ENCODE measurements at regions not wholly inside any gene's neighbourhood (a gene's known extent, or its start where the extent isn't known, plus 50 kb on each side); places are given as distances from the start of the nearest gene placed in this dataset.

DNA sequence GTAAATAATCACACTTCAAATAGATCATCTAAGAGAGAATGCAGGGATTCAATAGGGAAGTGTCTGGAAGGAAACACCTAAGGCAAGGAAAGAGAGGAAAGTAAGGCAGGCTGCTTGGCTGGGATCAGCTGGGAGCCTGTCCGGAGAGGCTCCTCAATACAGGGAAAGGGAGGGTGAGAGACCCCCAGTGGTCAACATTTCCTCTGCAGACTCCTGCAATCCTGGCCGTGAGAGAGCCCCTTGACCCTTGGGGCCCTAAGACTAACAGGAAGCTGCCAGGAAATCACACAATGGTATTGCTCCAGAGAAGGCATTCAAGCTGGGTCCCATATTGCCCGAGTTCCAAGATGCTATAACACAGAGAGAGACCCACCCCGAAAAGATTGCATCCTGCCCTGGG lies 549.4 kb downstream of the NYAP2 start:
- no peak overlapping the region for H3K9ac ChIP-seq (ENCODE audit: low read depth, low read length)
- H3K36me3 ChIP-seq (ENCODE audit: control insufficient read depth, insufficient read depth, low read length), result no peaks in the 10 kb centered on the region
- no peak overlapping the region for H3K4me3 ChIP-seq (ENCODE audit: low read depth, low read length)
- H3K9me3 ChIP-seq (ENCODE audit: control insufficient read depth, insufficient read depth, low read length), result no peaks in the 10 kb centered on the region
- H3K27me3 ChIP-seq (ENCODE audit: control insufficient read depth, insufficient read depth, low read length), result no peaks in the 10 kb centered on the region
- no peaks in the 10 kb centered on the region for H3K4me1 ChIP-seq (ENCODE audit: control insufficient read depth, insufficient read depth, low read length)

GRCh38 chr2:225938991-225939390 lies 539.5 kb downstream of the NYAP2 start:
- Histone ChIP-seq H3K4me1 (ENCODE audit: control insufficient read depth, insufficient read depth, low read length) (no peaks in the 10 kb centered on the region), H3K4me3 (ENCODE audit: low read depth, low read length) (no peak overlapping the region), H3K9ac (ENCODE audit: low read depth, low read length) (no peak overlapping the region), H3K36me3 (ENCODE audit: control insufficient read depth, insufficient read depth, low read length) (no peaks in the 10 kb centered on the region), H3K9me3 (ENCODE audit: control insufficient read depth, insufficient read depth, low read length) (no peaks in the 10 kb centered on the region), H3K27me3 (ENCODE audit: control insufficient read depth, insufficient read depth, low read length) (no peaks in the 10 kb centered on the region)

DNA sequence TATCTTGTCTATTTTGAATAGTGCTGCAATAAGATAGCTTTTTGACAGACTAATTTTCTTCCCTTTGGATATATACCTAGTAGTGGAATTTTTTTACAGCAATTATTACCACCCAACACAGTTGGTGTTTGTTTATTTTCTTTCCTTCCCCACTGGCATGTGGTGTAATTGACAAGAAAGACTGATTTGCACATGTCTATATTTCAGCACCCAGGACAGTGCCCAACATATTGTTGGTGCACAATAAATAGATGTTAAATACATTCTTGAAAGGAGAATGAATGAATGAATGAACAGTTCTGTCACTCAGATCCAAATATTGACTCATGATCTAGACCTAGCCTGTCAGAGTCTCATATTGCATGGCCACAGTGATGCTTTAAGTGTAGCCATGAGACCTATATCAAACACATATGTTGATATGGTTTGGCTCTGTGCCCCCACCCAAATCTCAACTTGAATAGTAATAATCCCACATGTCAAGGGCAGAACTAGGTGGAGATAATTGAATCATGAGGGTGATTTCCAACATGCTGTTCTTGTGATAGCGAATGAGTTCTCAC lies 538.2 kb downstream of the NYAP2 start:
- Histone ChIP-seq H3K9ac (ENCODE audit: low read depth, low read length) (no peak overlapping the region), H3K4me3 (ENCODE audit: low read depth, low read length) (no peak overlapping the region), H3K9me3 (ENCODE audit: control insufficient read depth, insufficient read depth, low read length) (no peaks in the 10 kb centered on the region), H3K27me3 (ENCODE audit: control insufficient read depth, insufficient read depth, low read length) (no peaks in the 10 kb centered on the region), H3K36me3 (ENCODE audit: control insufficient read depth, insufficient read depth, low read length) (no peaks in the 10 kb centered on the region), H3K4me1 (ENCODE audit: control insufficient read depth, insufficient read depth, low read length) (no peaks in the 10 kb centered on the region)

- H3K4me1 ChIP-seq (ENCODE audit: control insufficient read depth, insufficient read depth, low read length), result no peaks in the 10 kb centered on the region
- no peaks in the 10 kb centered on the region for H3K9me3 ChIP-seq (ENCODE audit: control insufficient read depth, insufficient read depth, low read length)
- no peak overlapping the region for H3K9ac ChIP-seq (ENCODE audit: low read depth, low read length)
- no peak overlapping the region for H3K4me3 ChIP-seq (ENCODE audit: low read depth, low read length)
- no peaks in the 10 kb centered on the region for H3K36me3 ChIP-seq (ENCODE audit: control insufficient read depth, insufficient read depth, low read length)
- H3K27me3 ChIP-seq (ENCODE audit: control insufficient read depth, insufficient read depth, low read length), result no peaks in the 10 kb centered on the region
These were observed 533.4 kb downstream of the NYAP2 start for GRCh38 chr2:225932811-225933413.

GRCh38 chr2:225930687-225931086 lies 531.2 kb downstream of the NYAP2 start:
- Histone ChIP-seq H3K27me3 (ENCODE audit: control insufficient read depth, insufficient read depth, low read length) (no peaks in the 10 kb centered on the region), H3K4me3 (ENCODE audit: low read depth, low read length) (no peak overlapping the region), H3K4me1 (ENCODE audit: control insufficient read depth, insufficient read depth, low read length) (no peaks in the 10 kb centered on the region), H3K9me3 (ENCODE audit: control insufficient read depth, insufficient read depth, low read length) (no peaks in the 10 kb centered on the region), H3K9ac (ENCODE audit: low read depth, low read length) (no peak overlapping the region), H3K36me3 (ENCODE audit: control insufficient read depth, insufficient read depth, low read length) (no peaks in the 10 kb centered on the region)

DNA sequence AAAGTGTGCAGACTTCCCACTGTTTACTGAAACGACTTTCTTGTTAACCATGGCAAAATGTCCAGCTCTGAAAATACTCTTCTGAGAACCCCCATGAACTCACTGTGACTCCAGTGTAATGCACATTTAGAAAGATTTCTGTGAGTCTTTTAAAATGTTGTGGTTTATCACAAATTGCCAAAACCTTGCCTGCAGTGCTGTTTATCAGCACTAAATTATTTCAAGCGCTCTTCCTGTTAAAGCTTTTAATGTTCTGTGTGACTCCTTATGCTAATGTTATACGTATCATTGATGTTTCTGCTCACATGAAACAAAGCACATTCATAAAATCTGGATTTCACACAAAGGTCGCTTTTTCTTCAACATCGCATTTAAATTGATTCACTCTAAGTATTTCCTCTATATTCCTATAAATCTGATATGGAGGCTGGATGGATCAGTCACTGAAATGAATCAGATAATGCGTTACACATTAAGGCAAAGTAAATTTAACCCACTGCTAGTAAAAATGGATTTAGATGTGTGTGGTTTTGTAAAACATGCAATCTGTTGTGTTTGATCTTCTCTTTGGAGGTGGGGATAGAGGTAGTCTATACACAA lies 521.2 kb downstream of the NYAP2 start:
- Histone ChIP-seq H3K4me1 (ENCODE audit: control insufficient read depth, insufficient read depth, low read length) (no peaks in the 10 kb centered on the region), H3K9ac (ENCODE audit: low read depth, low read length) (no peak overlapping the region), H3K9me3 (ENCODE audit: control insufficient read depth, insufficient read depth, low read length) (no peaks in the 10 kb centered on the region), H3K4me3 (ENCODE audit: low read depth, low read length) (no peak overlapping the region), H3K27me3 (ENCODE audit: control insufficient read depth, insufficient read depth, low read length) (no peaks in the 10 kb centered on the region), H3K36me3 (ENCODE audit: control insufficient read depth, insufficient read depth, low read length) (no peaks in the 10 kb centered on the region)

DNA sequence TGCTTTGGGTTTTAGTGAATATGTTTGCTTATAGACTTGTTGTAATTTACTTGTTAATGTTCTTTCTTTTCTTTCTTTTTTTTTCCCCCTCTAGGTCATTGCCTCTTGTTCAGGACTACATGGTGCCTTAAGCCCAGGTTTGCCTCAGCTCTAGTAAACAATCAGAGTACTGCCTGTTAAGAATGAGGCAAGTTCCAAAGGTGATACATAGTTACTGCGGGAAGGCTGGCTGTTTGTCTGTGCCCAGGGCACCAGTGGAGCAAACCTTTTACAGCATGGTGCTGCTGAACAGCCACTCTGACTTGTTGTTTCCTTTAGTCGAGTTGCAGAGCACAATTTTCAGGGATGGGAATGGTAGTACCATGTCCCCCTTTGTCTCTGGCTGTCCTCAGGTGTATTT lies 517.2 kb downstream of the NYAP2 start:
- Histone ChIP-seq H3K36me3 (ENCODE audit: control insufficient read depth, insufficient read depth, low read length) (no peaks in the 10 kb centered on the region), H3K4me1 (ENCODE audit: control insufficient read depth, insufficient read depth, low read length) (no peaks in the 10 kb centered on the region), H3K27me3 (ENCODE audit: control insufficient read depth, insufficient read depth, low read length) (no peaks in the 10 kb centered on the region), H3K4me3 (ENCODE audit: low read depth, low read length) (no peak overlapping the region), H3K9me3 (ENCODE audit: control insufficient read depth, insufficient read depth, low read length) (no peaks in the 10 kb centered on the region), H3K9ac (ENCODE audit: low read depth, low read length) (no peak overlapping the region)

- H3K4me1 ChIP-seq (ENCODE audit: control insufficient read depth, insufficient read depth, low read length), result no peaks in the 10 kb centered on the region
- no peaks in the 10 kb centered on the region for H3K36me3 ChIP-seq (ENCODE audit: control insufficient read depth, insufficient read depth, low read length)
- H3K9ac ChIP-seq (ENCODE audit: low read depth, low read length), result no peak overlapping the region
- H3K27me3 ChIP-seq (ENCODE audit: control insufficient read depth, insufficient read depth, low read length), result no peaks in the 10 kb centered on the region
- H3K4me3 ChIP-seq (ENCODE audit: low read depth, low read length), result no peak overlapping the region
- H3K9me3 ChIP-seq (ENCODE audit: control insufficient read depth, insufficient read depth, low read length), result no peaks in the 10 kb centered on the region
These were observed 511.5 kb downstream of the NYAP2 start for GRCh38 chr2:225911019-225911418.

GRCh38 chr2:225895126-225895525 lies 495.6 kb downstream of the NYAP2 start:
- no peak overlapping the region for H3K9ac ChIP-seq (ENCODE audit: low read depth, low read length)
- no peaks in the 10 kb centered on the region for H3K36me3 ChIP-seq (ENCODE audit: control insufficient read depth, insufficient read depth, low read length)
- no peaks in the 10 kb centered on the region for H3K4me1 ChIP-seq (ENCODE audit: control insufficient read depth, insufficient read depth, low read length)
- H3K27me3 ChIP-seq (ENCODE audit: control insufficient read depth, insufficient read depth, low read length), result no peaks in the 10 kb centered on the region
- H3K9me3 ChIP-seq (ENCODE audit: control insufficient read depth, insufficient read depth, low read length), result no peaks in the 10 kb centered on the region
- H3K4me3 ChIP-seq (ENCODE audit: low read depth, low read length), result no peak overlapping the region

DNA sequence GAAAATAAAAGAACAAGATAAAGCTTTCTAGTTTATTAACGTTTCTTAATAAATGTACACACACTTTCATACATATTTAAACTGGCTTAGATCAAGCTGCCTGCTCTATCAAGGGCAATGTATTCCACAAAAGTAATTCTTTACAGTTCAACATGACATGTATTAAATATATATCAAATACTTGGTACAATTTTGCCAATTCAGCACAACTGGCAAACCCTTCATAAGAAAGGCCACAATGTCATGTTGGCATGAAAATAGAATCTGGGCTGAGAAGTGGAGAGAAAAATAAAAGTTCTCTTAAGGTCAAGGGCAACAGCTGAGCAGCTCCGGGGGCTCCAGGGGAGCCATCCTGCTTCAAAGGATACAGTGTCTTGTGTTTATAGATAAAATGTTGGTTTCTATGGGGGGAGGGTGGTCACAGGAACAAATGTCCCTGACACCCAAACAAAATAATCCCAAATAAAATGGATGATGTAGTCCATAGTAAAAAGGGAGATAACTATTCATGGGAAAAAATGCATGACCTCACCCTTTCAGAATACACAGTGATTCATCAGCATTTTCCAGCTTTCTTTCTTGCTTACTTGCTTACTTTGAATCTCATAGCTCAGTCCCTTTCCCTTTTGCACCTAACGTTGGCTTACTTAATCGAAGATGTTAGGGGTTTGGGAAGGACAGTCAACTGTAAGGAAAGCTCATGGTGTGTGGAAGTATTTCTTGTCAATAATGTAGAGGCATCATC lies 494.9 kb downstream of the NYAP2 start:
- no peaks in the 10 kb centered on the region for H3K4me1 ChIP-seq (ENCODE audit: control insufficient read depth, insufficient read depth, low read length)
- H3K4me3 ChIP-seq (ENCODE audit: low read depth, low read length), result no peak overlapping the region
- no peaks in the 10 kb centered on the region for H3K9me3 ChIP-seq (ENCODE audit: control insufficient read depth, insufficient read depth, low read length)
- H3K9ac ChIP-seq (ENCODE audit: low read depth, low read length), result no peak overlapping the region
- no peaks in the 10 kb centered on the region for H3K27me3 ChIP-seq (ENCODE audit: control insufficient read depth, insufficient read depth, low read length)
- H3K36me3 ChIP-seq (ENCODE audit: control insufficient read depth, insufficient read depth, low read length), result no peaks in the 10 kb centered on the region

DNA sequence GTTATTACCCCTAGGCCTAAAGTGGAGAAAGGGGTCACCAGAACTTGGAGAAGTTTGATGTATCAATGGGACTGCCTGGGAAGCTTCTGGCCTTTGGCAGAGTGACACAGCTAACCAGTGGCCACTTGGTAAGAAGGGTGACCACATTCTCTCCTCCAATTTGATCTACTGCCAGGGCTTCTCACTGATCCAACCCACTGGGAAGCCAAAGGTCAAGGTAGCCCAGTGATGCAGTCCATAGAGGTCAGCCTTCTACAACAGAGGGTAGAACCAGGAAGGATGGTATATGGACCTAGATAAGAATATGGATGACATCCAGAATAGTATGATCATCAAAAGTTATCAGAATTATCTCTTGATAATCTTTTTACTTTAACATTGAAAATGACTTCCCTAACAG lies 493.6 kb downstream of the NYAP2 start:
- H3K4me1 ChIP-seq (ENCODE audit: control insufficient read depth, insufficient read depth, low read length), result no peaks in the 10 kb centered on the region
- no peaks in the 10 kb centered on the region for H3K36me3 ChIP-seq (ENCODE audit: control insufficient read depth, insufficient read depth, low read length)
- H3K4me3 ChIP-seq (ENCODE audit: low read depth, low read length), result no peak overlapping the region
- no peak overlapping the region for H3K9ac ChIP-seq (ENCODE audit: low read depth, low read length)
- no peaks in the 10 kb centered on the region for H3K9me3 ChIP-seq (ENCODE audit: control insufficient read depth, insufficient read depth, low read length)
- no peaks in the 10 kb centered on the region for H3K27me3 ChIP-seq (ENCODE audit: control insufficient read depth, insufficient read depth, low read length)

- no peaks in the 10 kb centered on the region for H3K4me1 ChIP-seq (ENCODE audit: control insufficient read depth, insufficient read depth, low read length)
- no peak overlapping the region for H3K4me3 ChIP-seq (ENCODE audit: low read depth, low read length)
- H3K27me3 ChIP-seq (ENCODE audit: control insufficient read depth, insufficient read depth, low read length), result no peaks in the 10 kb centered on the region
- no peaks in the 10 kb centered on the region for H3K9me3 ChIP-seq (ENCODE audit: control insufficient read depth, insufficient read depth, low read length)
- no peak overlapping the region for H3K9ac ChIP-seq (ENCODE audit: low read depth, low read length)
- H3K36me3 ChIP-seq (ENCODE audit: control insufficient read depth, insufficient read depth, low read length), result no peaks in the 10 kb centered on the region
These were observed 492.3 kb downstream of the NYAP2 start for GRCh38 chr2:225891771-225892170.

Measured in iPS-15b (cell line).